SW 1271 (cell line): ENCODE measurements at regions not wholly inside any gene's neighbourhood (a gene's known extent, or its start where the extent isn't known, plus 50 kb on each side); places are given as distances from the start of the nearest gene placed in this dataset.

ENCODE experiments used
- DNase-seq, 2 experiments: peaks; one replicate each; lab custom pipeline; 2025; lab: John Stamatoyannopoulos, UW

DNA sequence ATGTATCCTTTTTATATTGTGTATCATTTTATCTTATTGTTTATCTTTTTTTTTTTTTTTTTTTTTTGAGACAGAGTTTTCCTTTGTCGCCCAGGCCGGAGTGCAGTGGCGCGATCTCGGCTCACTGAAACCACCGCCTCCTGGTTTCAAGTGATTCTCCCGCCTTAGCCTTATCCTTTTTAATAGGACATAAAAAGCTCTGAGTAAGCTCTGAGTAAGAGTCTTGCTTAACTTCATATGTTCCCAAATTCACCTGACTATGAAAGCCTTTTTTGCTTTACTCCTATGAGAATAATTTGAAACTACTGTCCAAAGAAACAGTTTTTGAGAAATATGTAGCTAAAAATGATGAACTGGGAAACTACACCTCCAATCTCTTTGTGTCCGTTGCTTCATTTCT, 525.5 kb downstream of the IRS1 start:
- DNase-seq = no peak

DNA sequence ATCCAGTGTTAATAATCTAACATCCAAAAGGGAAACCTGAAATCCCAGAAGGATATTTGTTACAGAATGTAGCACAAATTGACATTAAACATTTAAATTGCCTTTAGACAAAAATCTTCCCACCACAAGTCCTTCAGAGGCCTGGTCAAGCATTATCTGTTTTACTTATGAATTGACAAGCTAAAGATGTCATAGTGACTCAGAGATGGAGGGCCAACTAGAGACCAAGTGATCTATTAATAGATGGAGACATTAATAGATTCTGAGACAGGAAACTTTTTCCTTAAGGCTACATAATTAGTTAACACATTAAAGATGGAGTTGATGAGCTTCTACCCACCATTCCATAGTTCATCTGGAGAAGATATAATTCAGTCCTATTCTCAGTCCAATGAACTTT, 526.2 kb downstream of the IRS1 start:
- no peak for DNase-seq

DNA sequence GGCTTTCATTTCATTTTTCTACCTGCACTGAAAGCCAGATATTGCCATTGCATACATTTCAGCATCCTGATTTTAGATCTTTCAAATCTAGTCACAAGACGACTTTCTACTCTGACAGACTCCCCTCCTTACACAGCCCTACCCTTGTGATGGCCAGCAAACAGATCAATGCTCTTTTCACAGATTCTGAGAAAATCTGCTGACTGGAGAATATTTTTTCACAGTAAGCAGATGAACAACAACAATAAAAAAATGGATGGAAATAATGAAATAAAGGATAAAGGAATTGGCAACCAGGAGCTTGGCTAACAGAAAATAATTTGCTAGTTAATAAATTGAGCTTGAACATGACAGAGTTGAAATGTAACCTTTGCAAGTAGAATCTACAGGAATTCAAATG, 527.2 kb downstream of the IRS1 start:
- no peak for DNase-seq

DNA sequence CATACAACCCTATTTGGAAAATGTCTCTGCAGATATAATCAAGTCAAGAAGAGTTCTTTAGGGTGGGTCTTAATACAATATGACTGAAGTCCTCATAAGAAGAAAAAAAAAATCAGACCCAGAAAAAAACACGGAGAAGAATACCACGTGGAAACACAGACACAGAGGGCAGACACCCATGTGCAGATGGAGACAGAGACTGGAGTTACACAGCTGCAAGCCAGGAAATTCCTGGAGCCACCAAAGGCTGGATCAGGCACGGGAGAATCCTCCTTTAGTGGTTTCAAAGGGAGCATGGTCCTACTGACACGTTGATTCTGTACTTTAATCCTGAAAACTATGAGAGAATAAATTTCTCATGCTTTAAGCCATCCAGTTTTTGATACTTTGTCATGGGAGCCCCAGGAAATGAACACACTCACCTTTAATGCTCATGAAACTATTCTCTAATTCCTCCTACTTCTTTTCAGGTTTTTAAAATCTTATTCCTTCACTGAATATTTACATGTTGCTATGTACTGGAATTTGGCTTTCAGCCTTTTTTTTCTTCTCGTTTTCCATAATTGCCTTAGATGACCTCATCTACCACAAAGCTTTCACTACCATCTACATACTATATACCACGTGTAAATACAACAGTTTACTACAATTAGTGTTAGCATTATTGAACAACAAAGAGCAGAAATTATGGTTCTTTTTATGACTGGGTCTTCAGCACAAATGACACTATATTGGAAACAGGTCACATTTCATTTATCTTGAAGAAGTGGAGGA, 529.1 kb downstream of the IRS1 start:
- no peak for DNase-seq

DNA sequence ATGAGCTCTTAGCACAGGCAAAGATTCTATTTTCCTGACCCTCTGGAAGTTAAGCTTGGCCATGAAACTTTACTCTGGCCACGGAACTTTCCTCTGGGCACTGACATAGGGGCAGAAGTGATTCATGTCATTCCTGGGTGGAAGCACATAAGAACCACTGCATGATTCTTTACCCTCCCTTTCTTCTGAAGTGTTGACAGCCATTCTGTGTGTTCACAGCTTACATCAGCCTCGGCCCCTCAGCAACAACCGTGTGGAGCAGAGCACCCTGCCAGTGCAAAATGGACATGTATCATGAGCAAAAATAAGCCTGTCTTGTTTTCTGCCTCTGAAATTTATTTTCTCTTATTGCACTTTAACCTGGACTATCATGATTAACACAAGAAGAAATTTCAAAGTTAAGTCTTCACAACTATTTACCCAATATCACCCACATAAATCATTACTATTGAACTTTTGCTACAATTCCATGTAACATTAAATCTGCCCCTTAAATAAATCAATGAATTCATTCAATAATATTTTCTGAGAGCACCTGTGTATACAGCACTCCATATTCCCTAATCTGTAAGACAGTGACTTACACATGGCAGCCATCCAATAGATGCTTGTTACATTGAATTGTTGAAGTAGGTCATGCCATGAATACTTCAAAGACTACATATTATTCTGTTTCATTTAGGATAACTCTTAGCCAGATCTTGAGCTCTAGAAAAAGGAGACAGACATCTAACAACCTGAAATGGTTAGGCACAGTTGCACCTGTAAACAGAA, 531.9 kb downstream of the IRS1 start:
- no peak for DNase-seq

DNA sequence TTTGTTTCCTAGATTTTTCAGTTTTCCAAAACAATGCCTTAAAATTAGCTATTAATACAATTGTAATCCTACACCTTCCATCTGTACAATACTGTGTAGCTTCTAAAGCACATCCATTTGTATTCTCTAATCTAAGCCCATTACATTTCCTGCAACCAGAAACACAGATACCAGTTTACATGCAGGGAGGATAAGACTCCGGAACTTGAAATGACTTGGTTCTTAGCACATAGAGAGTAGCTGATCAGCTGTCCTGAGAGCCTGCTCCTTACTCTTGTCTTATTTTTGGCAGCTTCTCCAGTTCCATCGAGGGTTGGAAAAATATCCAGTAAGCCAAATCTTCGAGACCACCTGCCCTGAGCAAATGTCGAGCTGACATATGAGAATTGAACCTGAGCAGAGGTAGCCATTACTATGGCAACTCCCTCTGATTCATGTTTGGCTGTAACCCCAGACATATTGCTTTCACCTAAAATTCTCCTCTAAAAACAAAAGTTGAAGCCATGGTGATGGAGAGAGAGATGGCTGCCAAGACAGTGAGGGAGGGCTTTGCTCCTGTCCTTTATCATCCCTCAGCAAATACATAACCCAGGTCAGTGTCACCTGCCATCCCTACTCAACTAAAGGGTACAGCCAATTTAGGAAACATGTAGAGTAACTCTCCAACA, 542.8 kb downstream of the IRS1 start:
- no peak for DNase-seq

DNA sequence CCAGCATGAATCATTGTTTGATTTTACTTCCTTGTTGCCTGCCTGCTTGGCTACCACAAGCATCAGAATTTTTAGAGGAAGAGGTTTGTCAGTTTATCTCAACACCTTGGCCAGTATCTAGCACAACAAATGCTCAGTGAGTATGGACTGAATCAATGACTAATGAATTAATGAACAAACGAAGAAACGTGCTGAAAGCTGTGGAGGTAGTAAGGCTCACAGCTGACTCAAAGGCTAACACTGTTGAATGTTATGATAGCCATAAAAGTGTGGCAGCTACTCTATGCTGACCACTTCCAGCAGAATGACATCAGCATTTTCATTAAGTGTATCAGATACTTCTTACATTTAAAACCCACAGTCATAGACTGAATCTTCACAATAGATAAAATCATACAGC, 543.4 kb downstream of the IRS1 start:
- DNase-seq = no peak

DNA sequence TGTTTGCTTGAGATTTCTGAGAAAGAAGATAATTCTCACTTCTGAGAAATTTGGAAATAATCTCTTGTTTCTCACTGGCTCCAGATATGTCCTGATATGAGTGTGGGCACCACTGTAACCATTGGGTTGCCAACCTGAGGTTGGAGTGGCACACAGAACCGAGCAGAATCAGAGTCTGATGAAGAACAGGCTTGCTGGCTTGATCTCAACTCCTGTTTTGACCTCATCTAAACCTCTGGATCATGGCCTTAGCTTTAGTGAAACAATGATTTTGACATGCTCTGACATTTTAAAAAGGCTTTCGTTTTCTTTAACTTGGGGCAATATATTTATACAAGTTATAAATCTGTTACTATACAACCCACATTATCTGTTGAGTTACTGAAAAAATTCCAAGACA, 548.0 kb downstream of the IRS1 start:
- no peak for DNase-seq

DNA sequence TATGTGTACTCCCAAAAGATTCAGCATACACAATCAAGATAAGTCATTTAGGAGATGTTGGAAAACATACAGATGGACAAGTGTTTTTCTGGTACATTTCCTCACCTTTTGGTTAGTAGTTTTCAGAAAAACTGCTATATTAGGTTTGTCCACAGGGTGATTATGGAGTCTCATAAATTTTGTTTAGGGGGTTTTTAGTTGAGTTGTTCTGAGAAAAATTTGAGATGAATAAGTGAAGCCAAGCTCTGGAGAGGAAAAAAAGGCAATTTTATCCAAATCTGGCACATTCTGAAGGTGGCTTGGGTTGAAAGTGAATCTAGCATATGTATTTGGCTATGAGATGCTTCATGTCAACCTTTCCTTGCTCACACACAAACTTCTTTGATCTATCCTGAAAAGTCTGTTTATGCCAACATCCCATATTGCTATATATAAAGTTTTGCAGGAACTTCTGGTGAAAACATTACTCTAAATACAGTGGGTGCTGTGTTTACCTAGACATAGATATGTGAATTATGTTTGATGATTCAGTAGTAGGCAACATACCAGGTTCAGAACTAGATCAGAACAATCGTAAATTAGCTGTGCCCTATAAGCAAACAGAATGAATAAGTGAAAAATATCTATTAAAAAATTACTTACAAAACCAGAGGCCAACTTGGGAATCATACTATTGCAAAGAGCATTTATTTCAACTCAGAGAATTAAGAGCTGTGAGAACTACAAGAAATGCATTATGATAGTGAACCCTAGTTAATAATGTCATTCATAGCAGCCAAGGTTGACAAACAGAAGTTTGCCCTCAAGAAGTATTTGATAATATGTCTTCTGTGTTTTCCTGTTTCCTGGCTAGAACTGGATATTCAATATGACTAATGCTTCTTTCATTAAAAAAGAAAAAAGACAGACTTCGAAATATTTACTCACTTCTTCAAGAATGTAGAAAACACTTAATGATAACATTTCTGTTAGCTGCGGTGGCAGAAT, 552.0 kb downstream of the IRS1 start:
- peak in 1 of 2 experiments; percentile 11 for DNase-seq

DNA sequence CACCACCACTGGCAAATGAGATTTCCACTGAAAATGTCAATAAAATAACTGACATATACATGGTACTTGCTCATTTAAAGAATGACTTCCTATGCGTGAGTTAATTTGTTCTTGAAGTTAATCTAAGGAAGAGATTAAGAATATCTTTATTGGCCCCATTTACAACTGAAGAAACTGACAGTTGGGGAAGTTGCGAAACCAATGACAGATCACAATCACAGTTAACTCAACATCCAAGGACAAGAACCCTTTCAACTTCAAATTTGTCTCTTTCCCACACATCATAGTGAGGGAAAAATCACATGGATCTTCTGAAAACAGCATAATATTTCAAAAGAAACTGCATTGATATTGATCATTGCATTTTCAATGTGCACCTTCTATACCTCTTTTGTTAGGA, 565.4 kb downstream of the IRS1 start:
- no peak for DNase-seq

DNA sequence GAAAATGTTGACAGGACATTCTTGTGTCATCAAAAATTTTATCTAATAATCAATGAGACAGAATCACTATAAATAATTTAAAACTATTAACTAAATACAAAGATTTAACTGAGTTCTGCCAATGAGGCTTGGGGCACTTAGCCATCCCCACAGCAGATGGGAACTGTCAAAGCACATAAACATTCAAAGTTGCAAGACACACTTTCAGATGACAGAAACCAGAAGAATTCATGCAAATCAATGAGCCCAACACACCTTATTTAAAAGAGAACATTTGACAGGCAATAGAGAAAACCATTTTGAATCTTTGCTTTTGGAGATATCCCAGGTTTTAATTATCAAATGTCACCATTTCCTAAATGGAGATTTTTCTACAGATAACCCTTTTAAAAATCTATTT, 566.2 kb downstream of the IRS1 start:
- no peak for DNase-seq

DNA sequence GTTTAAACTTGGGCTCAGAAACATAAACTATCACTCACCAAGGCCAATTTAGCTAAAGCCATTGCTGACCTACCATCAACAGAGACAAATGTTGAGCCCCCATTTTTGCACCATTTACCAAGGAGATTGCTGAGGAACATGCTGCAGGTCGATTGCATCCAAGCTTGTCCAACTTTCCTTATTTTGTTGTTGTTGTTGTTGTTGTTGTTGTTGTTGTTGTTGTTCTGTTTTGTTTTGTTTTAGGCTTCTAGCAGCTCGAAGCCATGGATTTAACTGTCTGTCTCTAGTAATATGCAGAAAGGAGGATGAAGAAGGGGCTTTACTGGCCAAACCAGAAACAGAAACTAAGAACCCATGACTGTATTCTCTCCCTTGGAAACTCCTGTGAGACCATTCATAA, 571.5 kb downstream of the IRS1 start:
- DNase-seq = no peak

DNA sequence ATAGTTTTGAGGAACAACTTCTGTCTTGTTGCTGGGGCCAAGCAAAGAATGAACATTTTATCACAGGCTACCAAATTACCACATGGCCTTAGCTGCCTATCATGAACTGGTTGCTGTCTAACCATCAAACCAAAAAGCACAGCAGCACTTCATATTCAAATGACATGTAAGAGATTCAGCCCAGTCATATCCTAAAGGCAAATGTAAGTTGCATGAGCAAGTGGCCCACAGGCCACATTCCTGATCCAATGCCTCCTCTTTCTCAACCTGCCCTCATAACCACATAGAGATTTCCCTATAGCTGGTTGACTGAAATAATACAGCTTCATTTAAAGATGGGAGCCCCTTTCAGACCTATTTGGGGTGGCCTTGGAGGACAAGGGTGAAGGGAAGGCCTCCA, 572.3 kb downstream of the IRS1 start:
- no peak for DNase-seq

DNA sequence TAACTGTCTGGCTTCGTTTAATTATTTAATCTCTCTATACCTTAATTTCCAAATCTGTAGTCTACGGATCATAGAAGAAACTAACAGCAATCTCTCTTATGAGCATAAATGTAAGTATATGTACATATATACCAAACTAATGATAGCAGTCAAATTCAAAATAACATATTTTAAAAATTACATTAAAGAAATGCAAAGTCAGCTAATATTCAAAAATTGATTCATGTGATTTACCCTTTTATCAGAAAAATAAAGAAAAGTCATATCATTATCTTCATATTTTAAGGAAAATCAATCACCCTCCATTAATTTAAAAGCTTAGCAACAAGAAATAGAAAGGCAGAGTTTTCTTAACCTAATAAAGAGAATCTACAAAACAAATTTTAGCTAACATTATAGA, 575.9 kb downstream of the IRS1 start:
- no peak for DNase-seq

DNA sequence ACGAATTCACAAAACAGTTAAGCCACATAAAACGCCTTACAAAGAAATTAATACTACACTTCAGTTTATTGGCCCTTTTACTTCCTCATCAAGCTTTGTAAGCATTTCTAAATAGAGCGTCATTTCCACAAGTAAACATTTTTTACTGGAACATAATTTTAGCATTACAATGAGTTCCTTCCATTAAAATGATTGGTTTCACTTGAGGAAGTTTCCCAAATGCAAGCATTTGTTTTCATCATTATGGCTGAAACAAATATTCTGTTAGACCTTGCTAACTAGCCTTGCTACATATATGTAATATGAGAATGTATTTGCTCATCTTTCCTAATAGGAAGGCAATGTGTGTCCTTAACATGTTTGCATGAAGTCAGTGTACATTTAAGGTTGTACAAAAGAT, 579.1 kb downstream of the IRS1 start:
- DNase-seq = no peak

DNA sequence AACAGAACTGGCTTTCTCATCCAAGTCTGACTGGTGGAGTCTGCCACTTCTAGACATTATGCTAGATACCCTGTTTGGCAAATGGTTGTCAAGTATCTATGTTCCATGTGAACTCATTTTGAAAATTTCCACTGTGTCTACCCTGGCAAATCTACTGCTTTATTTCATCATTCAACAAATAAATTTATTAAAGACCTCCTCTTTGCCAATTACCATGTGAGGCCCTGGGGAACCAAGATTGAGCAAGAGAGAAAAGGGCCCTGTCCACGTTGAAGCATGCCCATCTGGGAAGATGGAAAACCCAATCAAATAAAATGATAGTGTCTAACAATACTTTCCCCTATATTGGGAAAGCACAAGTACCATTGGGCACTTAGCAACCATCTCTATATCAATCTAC, 582.4 kb downstream of the IRS1 start:
- DNase-seq = no peak

DNA sequence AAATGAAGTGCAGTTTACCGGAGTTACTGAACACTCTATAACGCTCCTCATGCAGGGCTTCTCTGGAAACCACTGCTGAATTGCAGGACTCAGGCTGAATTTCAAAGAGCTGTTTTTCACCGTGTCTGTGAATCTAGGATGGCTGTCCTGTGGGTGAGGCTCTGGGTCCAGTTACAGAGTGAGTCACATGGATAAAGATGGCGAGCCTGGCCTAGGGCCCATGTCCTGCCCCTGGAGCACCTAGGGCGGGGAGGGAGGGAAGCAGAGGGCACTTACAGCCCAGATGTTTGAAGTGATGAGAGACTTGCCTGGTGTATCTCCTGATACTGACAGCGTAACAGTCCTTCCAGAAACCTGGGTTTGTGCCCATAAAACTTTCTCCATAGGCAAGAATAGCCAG, 583.0 kb downstream of the IRS1 start:
- DNase-seq = no peak

DNA sequence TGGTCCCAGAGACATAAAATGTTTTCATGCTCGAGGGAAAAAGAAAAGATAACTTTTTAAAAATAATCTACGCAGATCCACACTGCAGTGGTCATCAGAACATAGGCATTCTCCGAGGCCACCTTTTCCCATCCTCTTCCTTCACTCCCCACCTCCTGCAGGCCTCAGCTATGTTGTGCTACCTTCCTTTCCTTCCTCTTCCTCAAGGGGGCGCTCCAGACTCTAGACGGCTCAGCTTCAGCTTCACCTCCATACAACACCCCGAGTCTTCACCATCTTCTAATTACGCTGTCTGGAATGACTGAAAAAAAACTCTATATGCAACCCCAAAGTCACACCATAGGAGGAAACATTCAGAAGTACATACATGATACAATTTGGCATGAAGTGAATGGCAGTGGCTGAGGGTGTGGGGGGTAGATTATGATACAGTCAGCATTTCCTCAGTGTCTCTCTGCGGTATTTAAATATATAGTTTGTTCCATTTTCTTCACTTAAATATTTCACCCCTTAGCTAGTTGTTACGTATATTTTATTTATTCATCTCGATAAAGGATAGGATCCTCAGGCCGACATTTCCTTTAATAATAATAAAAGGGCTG, 583.6 kb downstream of the IRS1 start:
- peak in 1 of 2 experiments; percentile 70 for DNase-seq

DNA sequence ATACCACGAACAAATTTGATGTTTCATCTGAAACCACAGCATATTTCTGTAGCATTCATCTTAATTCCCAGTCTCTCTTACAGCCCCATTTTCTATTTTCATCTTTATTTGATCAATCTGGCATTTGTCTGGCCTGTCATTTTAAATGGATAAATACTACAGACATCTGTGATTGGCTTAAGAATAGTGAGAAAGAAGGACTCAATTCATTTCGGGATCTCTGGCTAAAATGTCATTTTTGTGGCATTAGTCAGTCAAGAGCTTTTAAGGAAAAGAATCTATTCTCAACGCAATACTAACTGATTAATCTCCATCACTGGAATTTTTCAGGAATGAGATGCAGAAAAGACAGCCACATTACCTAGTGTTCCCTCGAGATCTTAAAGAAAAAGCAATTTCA, 585.9 kb downstream of the IRS1 start:
- peak; percentile 19 to 72 for DNase-seq

DNA sequence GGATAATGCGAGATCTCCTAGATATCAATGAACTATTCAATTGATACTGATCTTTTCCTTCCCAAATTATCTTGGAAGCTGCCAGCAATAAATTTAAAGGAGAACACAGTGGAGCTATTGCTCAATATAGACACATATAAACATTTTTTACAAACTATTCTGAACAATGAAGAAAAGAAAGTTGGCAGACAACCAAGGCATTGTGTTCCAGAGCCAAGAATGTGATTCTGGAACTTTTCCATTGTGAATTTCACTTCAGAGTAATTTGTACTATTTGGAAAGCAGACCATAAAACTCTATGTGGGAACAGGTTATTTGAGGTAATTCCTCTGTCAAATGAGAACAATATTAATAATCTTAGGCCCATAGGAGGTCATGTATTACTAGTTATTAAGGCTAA, 588.2 kb downstream of the IRS1 start:
- DNase-seq = peak in 1 of 2 experiments; percentile 54

DNA sequence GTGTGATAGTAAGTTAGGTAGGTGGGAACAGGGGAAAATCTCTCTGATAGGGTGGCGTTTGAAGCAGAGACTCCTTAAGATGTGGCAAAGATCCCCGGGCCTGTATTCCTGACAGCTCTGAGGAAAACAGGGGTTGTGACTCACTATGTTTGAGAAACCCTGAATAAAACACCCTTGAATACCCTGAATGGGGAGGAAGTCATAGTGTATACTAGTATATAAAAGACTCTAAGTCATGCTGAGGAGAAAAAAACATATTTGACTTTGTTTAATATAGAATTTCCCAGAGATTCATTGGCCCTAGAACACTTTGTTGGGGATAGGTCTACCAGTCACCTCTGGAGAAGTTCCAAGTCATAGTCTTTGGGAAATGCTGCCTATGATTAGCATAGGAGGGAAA, 590.9 kb downstream of the IRS1 start:
- DNase-seq = no peak
